Calu3 (cell line): ENCODE measurements at regions not wholly inside any gene's neighbourhood (a gene's known extent, or its start where the extent isn't known, plus 50 kb on each side); places are given as distances from the start of the nearest gene placed in this dataset.
"Not testable (repeated sequence)": the region's sequence is repeated elsewhere in the genome, so short reads cannot be mapped to it uniquely, and the experiment has no call there.

Source experiments
- BruUV-seq: library from RNA; stranded (reverse); fragments of 400-500 nt; replicated peaks from 2 replicates; lab custom pipeline; 2021; lab: Mats Ljungman, UMichigan
- CTCF ChIA-PET: fragments of 300-600 bp; sonication (Branson Sonifier 250); formaldehyde crosslinking; loops from one replicate; lab custom pipeline; 2022; ENCODE audit warnings: antibody characterized with exemption; lab: Charles Lee
- DNase-seq: peaks from one replicate; pipeline ENCODE4 v3.0.0; 2022
- H3K27ac Mint-ChIP-seq: one replicate; pipeline ENCODE4 v1.8.0; 2022; ENCODE audit warnings: mixed read lengths; ENCODE audit not compliant: unreplicated experiment
- H3K27me3 Mint-ChIP-seq: one replicate; pipeline ENCODE4 v1.8.0; 2022; ENCODE audit warnings: mixed read lengths; ENCODE audit not compliant: unreplicated experiment
- H3K36me3 Mint-ChIP-seq: one replicate; pipeline ENCODE4 v1.8.0; 2022; ENCODE audit warnings: mild to moderate bottlenecking, moderate library complexity, mixed read lengths; ENCODE audit not compliant: insufficient read depth, unreplicated experiment
- H3K4me1 Mint-ChIP-seq: one replicate; pipeline ENCODE4 v1.8.0; 2022; ENCODE audit warnings: mild to moderate bottlenecking, low read depth, mixed read lengths; ENCODE audit not compliant: unreplicated experiment
- H3K4me3 Mint-ChIP-seq: one replicate; pipeline ENCODE4 v1.8.0; 2022; ENCODE audit warnings: mild to moderate bottlenecking, low read depth, moderate library complexity, mixed read lengths; ENCODE audit not compliant: unreplicated experiment
- H3K9me3 Mint-ChIP-seq: one replicate; pipeline ENCODE4 v1.8.0; 2022; ENCODE audit warnings: low read depth, mixed read lengths; ENCODE audit not compliant: unreplicated experiment
- CTCF ChIP-seq: fragments of 200-600 bp; IDR thresholded peaks from one replicate; pipeline ENCODE4 v1.8.0; 2022; ENCODE audit warnings: antibody characterized with exemption; ENCODE audit not compliant: unreplicated experiment
- intact Hi-C: fragments of 100-400 bp; cut with micrococcal nuclease; formaldehyde crosslinking; loops from one replicate; pipeline ENCODE4 v1.10.0; 2022; ENCODE audit not compliant: unreplicated experiment

- Mint-ChIP-seq H3K4me1 (peaks cover 18% of the 10 kb centered on the region), H3K36me3 (peaks cover 4% of the 10 kb centered on the region), H3K27ac (no peak overlapping the region), H3K9me3 (peaks cover under 1% of the 10 kb centered on the region), H3K4me3 (no peak overlapping the region), H3K27me3 (no peaks in the 10 kb centered on the region)
- CTCF ChIA-PET, result interaction anchor here (0.6 to 1.9 kb wide), 2 partner anchors 29 to 135 kb away, joined by 3 to 6 read pairs; no protein-coding TSS in a partner anchor
- peak; percentile 45 for DNase-seq
- peak; percentile 18 for TF ChIP-seq CTCF
- no TSS peak for BruUV-seq
- intact Hi-C loops, result loop anchor here (1.0 kb wide), 2 partner anchors 15 to 139 kb away; partner anchors contain the start of gene FZD8
These were observed 139.5 kb upstream of the FZD8 start for GRCh38 chr10:35781643-35782035.

GRCh38 chr10:35780970-35781642 lies 139.0 kb upstream of the FZD8 start:
- BruUV-seq, result no TSS peak
- Mint-ChIP-seq H3K4me3 (no peak overlapping the region), H3K27ac (no peak overlapping the region), H3K9me3 (no peaks in the 10 kb centered on the region), H3K4me1 (peaks cover 18% of the 10 kb centered on the region), H3K36me3 (peaks cover 4% of the 10 kb centered on the region), H3K27me3 (no peaks in the 10 kb centered on the region)
- TF ChIP-seq CTCF, result no peak
- intact Hi-C loops, result loop anchor here (1.0 kb wide), 1 partner anchor 139 kb away; the partner anchor contains the start of gene FZD8
- CTCF ChIA-PET, result interaction anchor here (0.6 to 1.9 kb wide), 2 partner anchors 28 to 135 kb away, joined by 3 to 6 read pairs; no protein-coding TSS in a partner anchor
- DNase-seq, result no peak

- H3K36me3 Mint-ChIP-seq, result peaks cover 4% of the 10 kb centered on the region
- TF ChIP-seq CTCF, result no peak
- intact Hi-C loops, result no loop called here
- CTCF ChIA-PET, result no interaction called here
- H3K4me1 Mint-ChIP-seq, result peaks cover 11% of the 10 kb centered on the region
- peaks cover 3% of the 10 kb centered on the region for H3K9me3 Mint-ChIP-seq
- no TSS peak for BruUV-seq
- H3K4me3 Mint-ChIP-seq, result no peak overlapping the region
- DNase-seq, result no peak
- H3K27me3 Mint-ChIP-seq, result no peaks in the 10 kb centered on the region
- no peak overlapping the region for H3K27ac Mint-ChIP-seq
These were observed 136.2 kb upstream of the FZD8 start for GRCh38 chr10:35778306-35778705.

GRCh38 chr10:35776557-35776956 lies 134.5 kb upstream of the FZD8 start:
- H3K4me1 Mint-ChIP-seq, intact Hi-C loops, H3K4me3 Mint-ChIP-seq, BruUV-seq, H3K27ac Mint-ChIP-seq, H3K9me3 Mint-ChIP-seq, H3K27me3 Mint-ChIP-seq, DNase-seq, H3K36me3 Mint-ChIP-seq: not testable (repeated sequence)
- CTCF ChIA-PET, result interaction anchor here (0.7 kb wide), 1 partner anchor 8 kb away, joined by 3 read pairs; no protein-coding TSS in a partner anchor

GRCh38 chr10:35774109-35774508 lies 132.0 kb upstream of the FZD8 start:
- Mint-ChIP-seq H3K27me3 (no peaks in the 10 kb centered on the region), H3K36me3 (no peaks in the 10 kb centered on the region), H3K4me3 (no peak overlapping the region), H3K4me1 (peaks cover 19% of the 10 kb centered on the region), H3K9me3 (peaks cover 3% of the 10 kb centered on the region), H3K27ac (no peak overlapping the region)
- BruUV-seq, result no TSS peak
- TF ChIP-seq CTCF, result no peak
- DNase-seq, result no peak
- intact Hi-C loops, result no loop called here
- CTCF ChIA-PET, result no interaction called here
